Heart right ventricle (tissue), 16 donors: ENCODE measurements at regions not wholly inside any gene's neighbourhood (a gene's known extent, or its start where the extent isn't known, plus 50 kb on each side); places are given as distances from the start of the nearest gene placed in this dataset.

Experiments used
- ATAC-seq, 8 donors: fragments of 200-7000 bp; cut with Tn5 transposase; one replicate each; pipeline ENCODE4 v1.9.1; 2020; ENCODE audit warnings: mild to moderate bottlenecking in 8 of 8, moderate library complexity in 8 of 8, moderate number of reproducible peaks in 1 of 8
- DNase-seq, 2 donors: peaks; one replicate each; pipeline ENCODE4 v3.0.0-alpha.2; 2020
- H3K27ac ChIP-seq, 10 donors: fragments of 200-600 bp; sonication (generic) in 2 of 10; one replicate each; pipeline versions ENCODE4 v1.5.0 to v1.8.0; 2020 to 2022; ENCODE audit warnings: mild to moderate bottlenecking in 3 of 10
- H3K27me3 ChIP-seq, 7 donors: fragments of 200-600 bp; one replicate each; pipeline ENCODE4 v1.8.0; 2021 to 2022; ENCODE audit warnings: mild to moderate bottlenecking in 2 of 7
- H3K36me3 ChIP-seq, 9 donors: fragments of 200-600 bp; sonication (generic) in 1 of 9; one replicate each; pipeline versions ENCODE4 v1.5.0 to v1.8.0; 2020 to 2022; ENCODE audit warnings: mild to moderate bottlenecking in 2 of 9
- H3K4me1 ChIP-seq, 9 donors: fragments of 200-600 bp; sonication (generic) in 1 of 9; one replicate each; pipeline versions ENCODE4 v1.5.0 to v1.8.0; 2020 to 2022; ENCODE audit warnings: mild to moderate bottlenecking in 4 of 9
- H3K4me3 ChIP-seq, 10 donors: fragments of 200-600 bp; sonication (generic) in 2 of 10; one replicate each; pipeline versions ENCODE4 v1.5.0 to v1.8.0; 2020 to 2022; ENCODE audit warnings: mild to moderate bottlenecking in 7 of 10, moderate library complexity in 2 of 10
- H3K9me3 ChIP-seq, 11 donors: fragments of 200-600 bp in 10 of 11; sonication (generic) in 2 of 11; one replicate each; pipeline versions ENCODE4 v1.5.0 to v1.8.0; 2013 to 2022; ENCODE audit warnings: mild to moderate bottlenecking in 2 of 11, control low read depth in 1 of 11, moderate library complexity in 1 of 11
- CTCF ChIP-seq, 9 donors: fragments of 200-600 bp; sonication (generic) in 2 of 9; IDR thresholded peaks; one replicate each; pipeline versions ENCODE4 v1.5.0 to v1.8.0; 2021 to 2022; ENCODE audit warnings: antibody characterized with exemption in 9 of 9, mild to moderate bottlenecking in 5 of 9, moderate library complexity in 1 of 9
- WGBS, 2 donors: extraction: QIAGEN DNeasy Blood & Tissue Kit; methylation state at CpG; one replicate each; pipeline ENCODE4 v1.1.7; 2013; ENCODE audit warnings: inconsistent platforms in 1 of 2; 5-methylcytosine and 5-hydroxymethylcytosine counted together
- intact Hi-C, 10 donors: fragments of 100-400 bp; cut with DNase I; formaldehyde crosslinking; loops; one replicate each; pipeline versions ENCODE4 v1.11.1 to v1.14.2; 2022
- donor health status: Arrhythmogenic right ventricular cardiomyopathy.
- donor health status: ischemic (EF 13 %, LVEDD 7.1; RV severe dilation, severe dysfunction).
- donor health status: healthy with polysubstance abuse.
- donor health status: DM: no; HTN: yes; CAD: no.
- donor health status: DM: no; HTN: no; CAD: no.
- donor health status: ischemic (EF 25% LVEDD 6.9; RV normal size, moderate dysfunction).
- donor health status: ischemic (EF 25% LVEDD 5.7; RV mildly dilated, moderate dysfunction).
- donor health status: healthy.
- donor health status: DM: yes; HTN: yes; CAD: no.
- donor health status: Ischemic cardiomyopathy.
- donor health status: ischemic (EF 35%, LVEDD 5.7; RV mildly dilated, moderate dysfunction).
- donor health status: nonischemic (EF 11% LVEDD 7.7; RV severe dilation, severe dysfunction).
- donor health status: DM: yes; HTN: yes; CAD: no.
- donor health status: PGD.
- donor health status: ischemic (EF 29% LVEDD 5.4; RV normal size, mild dysfunction).
- donor health status: nonischemic (EF 23%, LVEDD 6.1; RV moderate dilation, normal function).

- DNase-seq = no peak
- intact Hi-C loops = loop anchor here in 2 of 10 donors (5.0 to 10.0 kb wide), 2 partner anchors 89 to 92 kb away; no protein-coding TSS in a partner anchor
- Histone ChIP-seq H3K36me3 (no peaks in the 10 kb centered on the region), H3K4me1 (peaks cover 0 to 4% (median 0%) of the 10 kb centered on the region in 9 donors), H3K27me3 (no peaks in the 10 kb centered on the region), H3K4me3 (peak overlapping the region in 2 of 10 donors; percentile 6 to 7), H3K27ac (peak overlapping the region in 5 of 10 donors; percentile 25 to 78 (median 39)), H3K9me3 (no peaks in the 10 kb centered on the region)
- no peak for TF ChIP-seq CTCF (IDR thresholded peaks at IDR 0.05)
- peak in 6 of 8 donors; percentile 54 to 87 (median 70) for ATAC-seq
- 35 to 58% methylated on average over 8 of the region's 8 CpGs for WGBS, 2 donors
Measured at GRCh38 chr4:63036159-63036866, 1372.9 kb downstream of the TECRL start.

- Histone ChIP-seq H3K4me3 (no peak overlapping the region), H3K9me3 (peaks cover 0 to 8% (median 0%) of the 10 kb centered on the region in 11 donors), H3K36me3 (no peaks in the 10 kb centered on the region), H3K4me1 (no peaks in the 10 kb centered on the region), H3K27me3 (no peaks in the 10 kb centered on the region), H3K27ac (no peak overlapping the region)
- DNase-seq (no peak), ATAC-seq (no peak)
- intact Hi-C loops = no loop called here
- TF ChIP-seq CTCF (IDR thresholded peaks at IDR 0.05) = no peak
- WGBS, 2 donors = 87 to 99% methylated on average over 3 of the region's 3 CpGs
Measured at GRCh38 chr4:63029380-63029779, 1379.9 kb downstream of the TECRL start.

GRCh38 chr4:63020661-63021060 lies 1388.6 kb downstream of the TECRL start:
- H3K9me3 ChIP-seq = no peaks in the 10 kb centered on the region
- H3K4me1 ChIP-seq = no peaks in the 10 kb centered on the region
- ATAC-seq (no peak), DNase-seq (no peak)
- no peak overlapping the region for H3K27ac ChIP-seq
- no peaks in the 10 kb centered on the region for H3K36me3 ChIP-seq
- no peak overlapping the region for H3K4me3 ChIP-seq
- intact Hi-C loops = no loop called here
- 77 to 94% methylated on average over 1 of the region's 1 CpG for WGBS, 2 donors
- H3K27me3 ChIP-seq = no peaks in the 10 kb centered on the region
- no peak for TF ChIP-seq CTCF (IDR thresholded peaks at IDR 0.05)

- DNase-seq (no peak), ATAC-seq (no peak)
- WGBS, 2 donors = 81% methylated on average over 2 of the region's 2 CpGs
- Histone ChIP-seq H3K36me3 (no peaks in the 10 kb centered on the region), H3K9me3 (peaks cover 0 to 11% (median 0%) of the 10 kb centered on the region in 11 donors), H3K27me3 (no peaks in the 10 kb centered on the region), H3K27ac (no peak overlapping the region), H3K4me1 (no peaks in the 10 kb centered on the region), H3K4me3 (no peak overlapping the region)
- intact Hi-C loops = no loop called here
- no peak for TF ChIP-seq CTCF (IDR thresholded peaks at IDR 0.05)
Measured at GRCh38 chr4:63017300-63017699, 1392.0 kb downstream of the TECRL start.
